Ishikawa (cell line): ENCODE measurements at regions not wholly inside any gene's neighbourhood (a gene's known extent, or its start where the extent isn't known, plus 50 kb on each side); places are given as distances from the start of the nearest gene placed in this dataset.

Experiments
- CEBPB ChIP-seq: IDR thresholded peaks from 2 replicates; pipeline ENCODE4 v1.6.1; 2012
- EGR1 ChIP-seq: IDR thresholded peaks from 2 replicates; pipeline ENCODE4 v1.6.1; 2012
- EP300 ChIP-seq: IDR thresholded peaks from 2 replicates; pipeline ENCODE4 v1.6.1; 2012; ENCODE audit warnings: borderline replicate concordance
- RAD21 ChIP-seq: IDR thresholded peaks from 2 replicates; pipeline ENCODE4 v1.6.1; 2012; ENCODE audit warnings: low read depth
- REST ChIP-seq: IDR thresholded peaks from 2 replicates; pipeline ENCODE4 v1.6.1; 2012; ENCODE audit warnings: low read depth, mild to moderate bottlenecking
- USF1 ChIP-seq: IDR thresholded peaks from 2 replicates; pipeline ENCODE4 v1.6.1; 2012
- TF ChIP-seq, protein P1 (sequence below): IDR thresholded peaks from 2 replicates; pipeline ENCODE4 v1.6.1; 2012

- TF ChIP-seq EP300 (no peak), REST (no peak), RAD21 (no peak), EGR1 (no peak), CEBPB (no peak), USF1 (no peak)
- TF ChIP-seq, protein P1, sequence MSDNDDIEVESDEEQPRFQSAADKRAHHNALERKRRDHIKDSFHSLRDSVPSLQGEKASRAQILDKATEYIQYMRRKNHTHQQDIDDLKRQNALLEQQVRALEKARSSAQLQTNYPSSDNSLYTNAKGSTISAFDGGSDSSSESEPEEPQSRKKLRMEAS, result no peak
Observed at GRCh38 chr5:88391116-88391515, 122.5 kb upstream of the TMEM161B start.
